Fibroblast of lung (primary cell): ENCODE measurements at regions not wholly inside any gene's neighbourhood (a gene's known extent, or its start where the extent isn't known, plus 50 kb on each side); places are given as distances from the start of the nearest gene placed in this dataset.

Source experiments
- CTCF ChIP-seq, 2 donors: IDR thresholded peaks in 1 of 2; conservative IDR thresholded peaks in 1 of 2; 1 replicate in 1 of 2; 2 replicates in 1 of 2; pipeline ENCODE4 v1.5.1; 2011 to 2012; ENCODE audit warnings: low read length in 2 of 2, control low read depth in 1 of 2, inconsistent platforms in 1 of 2, low read depth in 1 of 2, mild to moderate bottlenecking in 1 of 2
- EZH2 ChIP-seq: IDR thresholded peaks from 2 replicates; pipeline ENCODE4 v1.5.1; 2012; ENCODE audit warnings: low read length, control low read depth, mild to moderate bottlenecking; ENCODE audit errors: missing control alignments

DNA sequence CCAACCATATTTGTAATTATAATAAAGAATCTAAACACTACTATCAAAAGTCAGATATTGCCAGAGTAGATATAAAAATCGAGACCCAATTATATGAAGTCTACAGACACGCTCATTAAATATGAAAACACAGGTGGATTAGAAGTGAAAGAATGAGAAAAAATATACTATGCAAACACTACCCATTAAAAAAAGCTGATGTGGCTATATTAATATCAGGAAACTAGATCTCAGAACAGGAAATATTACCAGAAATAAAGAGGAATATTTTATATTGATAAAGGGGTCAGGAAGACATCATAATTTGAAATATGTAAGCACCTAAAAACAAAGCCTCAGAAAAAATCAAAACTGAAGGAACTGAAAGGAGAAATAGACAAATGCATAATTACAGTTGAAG, 88.3 kb downstream of the URB2 start:
- TF ChIP-seq CTCF (conservative IDR thresholded peaks at IDR 0.05 in 1 of 2, IDR thresholded peaks at IDR 0.05 in 1 of 2; ENCODE audit: low read depth in 1 of 2, low read length in 2 of 2) (no peak), EZH2 (no peak)
